H9 (cell line): ENCODE measurements at regions not wholly inside any gene's neighbourhood (a gene's known extent, or its start where the extent isn't known, plus 50 kb on each side); places are given as distances from the start of the nearest gene placed in this dataset.

Source experiments
- DNase-seq: peaks from one replicate; pipeline ENCODE4 v3.0.0-alpha.2; 2017
- H2AFZ ChIP-seq: one replicate; pipeline ENCODE4 v1.6.1; 2013; ENCODE audit warnings: mild to moderate bottlenecking, low read length, control low read depth, moderate library complexity
- H2AK5ac ChIP-seq: 2 replicates; pipeline ENCODE4 v1.6.1; 2013; ENCODE audit warnings: low read length, control low read depth, mixed read lengths; ENCODE audit not compliant: insufficient read length
- H2BK120ac ChIP-seq: one replicate; pipeline ENCODE4 v1.6.1; 2013; ENCODE audit warnings: low read depth, mild to moderate bottlenecking, low read length, control low read depth, inconsistent platforms; ENCODE audit not compliant: poor library complexity, severe bottlenecking
- H2BK12ac ChIP-seq: 2 replicates; pipeline ENCODE4 v1.6.1; 2013; ENCODE audit warnings: low read length, control low read depth, mixed read lengths, low read depth; ENCODE audit not compliant: insufficient read length
- H2BK15ac ChIP-seq: 2 replicates; pipeline ENCODE4 v1.6.1; 2013; ENCODE audit warnings: low read depth, low read length, control low read depth
- H2BK20ac ChIP-seq: one replicate; pipeline ENCODE4 v1.6.1; 2013; ENCODE audit warnings: low read depth, mild to moderate bottlenecking, low read length, control low read depth, inconsistent platforms; ENCODE audit not compliant: poor library complexity, severe bottlenecking
- H2BK5ac ChIP-seq: 2 replicates; pipeline ENCODE4 v1.6.1; 2013; ENCODE audit warnings: low read length, control low read depth, mixed read lengths; ENCODE audit not compliant: insufficient read length
- H3K14ac ChIP-seq: 2 replicates; pipeline ENCODE4 v1.6.1; 2013; ENCODE audit warnings: low read length, control low read depth; ENCODE audit not compliant: insufficient read depth
- H3K18ac ChIP-seq: 2 replicates; pipeline ENCODE4 v1.6.1; 2013; ENCODE audit warnings: low read depth, mild to moderate bottlenecking, mixed read lengths, low read length, control low read depth; ENCODE audit not compliant: insufficient read length
- H3K23ac ChIP-seq: 2 replicates; pipeline ENCODE4 v1.6.1; 2013; ENCODE audit warnings: low read length, control low read depth, mixed read lengths, low read depth; ENCODE audit not compliant: insufficient read length
- H3K23me2 ChIP-seq: 2 replicates; pipeline ENCODE4 v1.6.1; 2013; ENCODE audit warnings: low read depth, mild to moderate bottlenecking, mixed read lengths, low read length, control low read depth; ENCODE audit not compliant: insufficient read length, poor library complexity, severe bottlenecking
- H3K27ac ChIP-seq: 2 replicates; pipeline ENCODE4 v1.5.1; 2013; ENCODE audit warnings: low read length, control low read depth, mixed read lengths, low read depth; ENCODE audit not compliant: insufficient read length
- H3K27me3 ChIP-seq: 2 replicates; pipeline ENCODE4 v1.6.1; 2013; ENCODE audit warnings: low read length, control low read depth, inconsistent platforms; ENCODE audit not compliant: insufficient read depth
- H3K4ac ChIP-seq: 2 replicates; pipeline ENCODE4 v1.6.1; 2013; ENCODE audit warnings: low read depth, mild to moderate bottlenecking, control low read depth, inconsistent platforms, low read length, moderate library complexity
- H3K4me1 ChIP-seq: 2 replicates; pipeline ENCODE4 v1.6.1; 2013; ENCODE audit warnings: low read length, control low read depth, inconsistent platforms; ENCODE audit not compliant: insufficient read depth
- H3K4me2 ChIP-seq: 2 replicates; pipeline ENCODE4 v1.6.1; 2013; ENCODE audit warnings: low read length, control low read depth, mixed read lengths; ENCODE audit not compliant: insufficient read length, insufficient read depth
- H3K56ac ChIP-seq: 2 replicates; pipeline ENCODE4 v1.6.1; 2013; ENCODE audit warnings: low read depth, mild to moderate bottlenecking, mixed read lengths, low read length, control low read depth; ENCODE audit not compliant: insufficient read length
- H3K79me1 ChIP-seq: 2 replicates; pipeline ENCODE4 v1.6.1; 2013; ENCODE audit warnings: low read depth, mild to moderate bottlenecking, moderate library complexity, low read length, control low read depth, inconsistent platforms; ENCODE audit not compliant: insufficient read depth, poor library complexity, severe bottlenecking
- H3K79me2 ChIP-seq: 2 replicates; pipeline ENCODE4 v1.6.1; 2013; ENCODE audit warnings: low read length, control low read depth, inconsistent platforms; ENCODE audit not compliant: insufficient read depth
- H3K9ac ChIP-seq: 2 replicates; pipeline ENCODE4 v1.6.1; 2013; ENCODE audit warnings: low read length, control low read depth, mixed read lengths; ENCODE audit not compliant: insufficient read length; ENCODE audit errors: extremely low read depth
- H3K9me3 ChIP-seq: one replicate; pipeline ENCODE4 v1.6.1; 2013; ENCODE audit warnings: low read depth, low read length, inconsistent platforms; ENCODE audit not compliant: control insufficient read depth
- H3T11ph ChIP-seq: one replicate; pipeline ENCODE4 v1.6.1; 2013; ENCODE audit warnings: mild to moderate bottlenecking, low read length, control low read depth, inconsistent platforms
- H4K20me1 ChIP-seq: one replicate; pipeline ENCODE4 v1.6.1; 2013; ENCODE audit not compliant: control insufficient read depth, insufficient read length, insufficient read depth
- H4K5ac ChIP-seq: 2 replicates; pipeline ENCODE4 v1.6.1; 2013; ENCODE audit warnings: low read depth, mild to moderate bottlenecking, mixed read lengths, low read length, control low read depth; ENCODE audit not compliant: insufficient read length
- H4K8ac ChIP-seq: replicated peaks from 2 replicates; pipeline ENCODE4 v1.6.1; 2013; ENCODE audit warnings: low read length, control low read depth, mixed read lengths, low read depth; ENCODE audit not compliant: insufficient read length
- H4K91ac ChIP-seq: 2 replicates; pipeline ENCODE4 v1.6.1; 2013; ENCODE audit warnings: low read depth, mild to moderate bottlenecking, moderate library complexity, mixed read lengths, low read length, control low read depth; ENCODE audit not compliant: insufficient read length
- H3K27ac Mint-ChIP-seq, 3 experiments: 2 replicates in 2 of 3; 3 replicates in 1 of 3; pipeline ENCODE4 v1.8.0; 2020 to 2021; ENCODE audit warnings: mixed read lengths in 3 of 3, mild to moderate bottlenecking in 1 of 3, moderate library complexity in 1 of 3
- H3K27me3 Mint-ChIP-seq: 2 replicates; pipeline ENCODE4 v1.8.0; 2021; ENCODE audit warnings: low read depth, mild to moderate bottlenecking, moderate library complexity, mixed read lengths
- H3K36me3 Mint-ChIP-seq, 3 experiments: 2 replicates in 2 of 3; 3 replicates in 1 of 3; pipeline ENCODE4 v1.8.0; 2020 to 2021; ENCODE audit warnings: low read depth in 3 of 3, mixed read lengths in 3 of 3; ENCODE audit not compliant: insufficient read depth in 1 of 3
- H3K4me1 Mint-ChIP-seq, 2 experiments: 2 replicates each; pipeline ENCODE4 v1.8.0; 2020; ENCODE audit warnings: mixed read lengths in 2 of 2
- H3K4me3 Mint-ChIP-seq, 2 experiments: 2 replicates in 1 of 2; 3 replicates in 1 of 2; pipeline ENCODE4 v1.8.0; 2020 to 2021; ENCODE audit warnings: mild to moderate bottlenecking in 2 of 2, mixed read lengths in 2 of 2, moderate library complexity in 1 of 2
- H3K9me3 Mint-ChIP-seq, 2 experiments: 2 replicates in 1 of 2; 3 replicates in 1 of 2; pipeline ENCODE4 v1.8.0; 2020; ENCODE audit warnings: mild to moderate bottlenecking in 2 of 2, mixed read lengths in 2 of 2, moderate library complexity in 1 of 2
- CTCF ChIP-seq: fragments of 200-600 bp; sonication (generic); conservative IDR thresholded peaks from 3 replicates; pipeline ENCODE4 v1.8.0; 2021; ENCODE audit warnings: antibody characterized with exemption, mild to moderate bottlenecking
- WGBS: extraction: QIAGEN DNeasy Blood & Tissue Kit; methylation state at CpG from one replicate; pipeline ENCODE4 v1.1.7; 2013; ENCODE audit warnings: missing lambda C conversion rate, low lambda C conversion rate, mixed read lengths; ENCODE audit not compliant: insufficient read length; ENCODE audit errors: extremely low coverage; 5-methylcytosine and 5-hydroxymethylcytosine counted together

GRCh38 chr10:16049782-16050181, 189.5 kb upstream of the MINDY3 start:
- TF ChIP-seq CTCF: no peak
- no peaks in the 10 kb centered on the region; a peak in 1 of 5 replicates for H3K9me3 Mint-ChIP-seq
- no CpG with 5 or more reads among the region's 7 CpGs for WGBS

More at GRCh38 chr10:16049782-16050181, 189.5 kb upstream of the MINDY3 start:
- H3K18ac ChIP-seq: no peak overlapping the region
- no peaks in the 10 kb centered on the region for H3K4me1 ChIP-seq
- H3K79me2 ChIP-seq: no peaks in the 10 kb centered on the region
- H3K36me3 Mint-ChIP-seq: no peaks in the 10 kb centered on the region
- H3K9me3 ChIP-seq: no peaks in the 10 kb centered on the region
- H3T11ph ChIP-seq: no peak overlapping the region
- no peak overlapping the region for H2AK5ac ChIP-seq
- no peaks in the 10 kb centered on the region for H3K27me3 ChIP-seq
- no peak overlapping the region for H3K27ac ChIP-seq
- no peak overlapping the region for H2BK120ac ChIP-seq
- no peak for DNase-seq
- H2BK20ac ChIP-seq: no peak overlapping the region
- H3K23me2 ChIP-seq: no peaks in the 10 kb centered on the region
- no peak overlapping the region for H4K8ac ChIP-seq
- no peak overlapping the region for H2AFZ ChIP-seq
- no peaks in the 10 kb centered on the region for H3K79me1 ChIP-seq
- no peak overlapping the region for H4K5ac ChIP-seq
- no peak overlapping the region for H3K23ac ChIP-seq
- no peaks in the 10 kb centered on the region for H3K4me1 Mint-ChIP-seq
- H3K4me2 ChIP-seq: no peak overlapping the region
- no peak overlapping the region for H3K9ac ChIP-seq
- no peaks in the 10 kb centered on the region for H4K20me1 ChIP-seq
- no peak overlapping the region for H4K91ac ChIP-seq
- no peak overlapping the region for H2BK5ac ChIP-seq
- no peak overlapping the region for H3K4me3 Mint-ChIP-seq
- no peak overlapping the region for H3K56ac ChIP-seq
- H3K27me3 Mint-ChIP-seq: no peaks in the 10 kb centered on the region
- no peak overlapping the region for H2BK12ac ChIP-seq
- no peak overlapping the region for H2BK15ac ChIP-seq
- no peak overlapping the region for H3K4ac ChIP-seq
- peak overlapping the region in 1 of 3 experiments; percentile 15; a peak in 1 of 7 replicates for H3K27ac Mint-ChIP-seq
- no peak overlapping the region for H3K14ac ChIP-seq
